ENCODE measurements at regions not wholly inside any gene's neighbourhood (a gene's known extent, or its start where the extent isn't known, plus 50 kb on each side); places are given as distances from the start of the nearest gene placed in this dataset.

DNA sequence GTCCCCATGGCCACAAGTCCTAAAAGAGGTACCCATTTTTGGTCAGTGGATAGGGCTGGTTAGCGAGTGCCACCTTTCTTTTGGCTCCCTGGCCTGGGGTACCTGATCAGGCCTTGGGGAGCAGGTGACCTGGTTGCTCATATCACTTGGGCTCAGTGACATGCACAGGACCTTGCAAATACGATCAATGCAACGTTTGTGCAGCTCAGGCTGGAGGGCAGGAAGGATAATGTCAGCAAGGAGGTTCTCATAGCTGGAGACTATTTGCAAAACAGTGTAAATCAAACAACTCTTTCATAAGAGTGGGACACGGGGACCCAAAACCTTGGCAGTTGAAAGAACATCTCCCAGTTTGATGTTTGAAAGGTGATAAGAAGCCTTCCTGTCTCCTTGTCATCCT lies 127.4 kb upstream of the CADM1 start:
- TF ChIP-seq, protein P1, sequence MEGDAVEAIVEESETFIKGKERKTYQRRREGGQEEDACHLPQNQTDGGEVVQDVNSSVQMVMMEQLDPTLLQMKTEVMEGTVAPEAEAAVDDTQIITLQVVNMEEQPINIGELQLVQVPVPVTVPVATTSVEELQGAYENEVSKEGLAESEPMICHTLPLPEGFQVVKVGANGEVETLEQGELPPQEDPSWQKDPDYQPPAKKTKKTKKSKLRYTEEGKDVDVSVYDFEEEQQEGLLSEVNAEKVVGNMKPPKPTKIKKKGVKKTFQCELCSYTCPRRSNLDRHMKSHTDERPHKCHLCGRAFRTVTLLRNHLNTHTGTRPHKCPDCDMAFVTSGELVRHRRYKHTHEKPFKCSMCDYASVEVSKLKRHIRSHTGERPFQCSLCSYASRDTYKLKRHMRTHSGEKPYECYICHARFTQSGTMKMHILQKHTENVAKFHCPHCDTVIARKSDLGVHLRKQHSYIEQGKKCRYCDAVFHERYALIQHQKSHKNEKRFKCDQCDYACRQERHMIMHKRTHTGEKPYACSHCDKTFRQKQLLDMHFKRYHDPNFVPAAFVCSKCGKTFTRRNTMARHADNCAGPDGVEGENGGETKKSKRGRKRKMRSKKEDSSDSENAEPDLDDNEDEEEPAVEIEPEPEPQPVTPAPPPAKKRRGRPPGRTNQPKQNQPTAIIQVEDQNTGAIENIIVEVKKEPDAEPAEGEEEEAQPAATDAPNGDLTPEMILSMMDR (IDR thresholded peaks at IDR 0.05; ENCODE audit: low read length): no peak
- no peak for TF ChIP-seq EZH2 (IDR thresholded peaks at IDR 0.05; ENCODE audit: borderline replicate concordance, low read length)

Data from OCI-LY1 (cell line).